Mesothelial cell of epicardium (in vitro differentiated cells): ENCODE measurements at regions not wholly inside any gene's neighbourhood (a gene's known extent, or its start where the extent isn't known, plus 50 kb on each side); places are given as distances from the start of the nearest gene placed in this dataset.

Experiments used
- DNase-seq, 2 experiments: peaks; one replicate each; pipeline ENCODE4 v3.0.0; 2021; ENCODE audit warnings: low spot score in 2 of 2; ENCODE audit not compliant: unreplicated experiment in 2 of 2
- H3K27ac Mint-ChIP-seq: 2 replicates; pipeline ENCODE4 v1.8.0; 2021; ENCODE audit warnings: mixed read lengths
- H3K27me3 Mint-ChIP-seq: 2 replicates; pipeline ENCODE4 v1.8.0; 2021; ENCODE audit warnings: low read depth, mixed read lengths
- H3K36me3 Mint-ChIP-seq: 2 replicates; pipeline ENCODE4 v1.8.0; 2021; ENCODE audit warnings: mixed read lengths
- H3K4me1 Mint-ChIP-seq: 2 replicates; pipeline ENCODE4 v1.8.0; 2021; ENCODE audit warnings: mixed read lengths
- H3K4me3 Mint-ChIP-seq: 2 replicates; pipeline ENCODE4 v1.8.0; 2021; ENCODE audit warnings: mild to moderate bottlenecking, moderate library complexity, mixed read lengths
- H3K9me3 Mint-ChIP-seq: 2 replicates; pipeline ENCODE4 v1.8.0; 2021; ENCODE audit warnings: mixed read lengths
- TF ChIP-seq, protein P1 (sequence below): fragments of 200-600 bp; sonication (generic); IDR thresholded peaks from one replicate; pipeline ENCODE4 v1.5.0; 2021; ENCODE audit warnings: antibody characterized with exemption; ENCODE audit not compliant: unreplicated experiment

DNA sequence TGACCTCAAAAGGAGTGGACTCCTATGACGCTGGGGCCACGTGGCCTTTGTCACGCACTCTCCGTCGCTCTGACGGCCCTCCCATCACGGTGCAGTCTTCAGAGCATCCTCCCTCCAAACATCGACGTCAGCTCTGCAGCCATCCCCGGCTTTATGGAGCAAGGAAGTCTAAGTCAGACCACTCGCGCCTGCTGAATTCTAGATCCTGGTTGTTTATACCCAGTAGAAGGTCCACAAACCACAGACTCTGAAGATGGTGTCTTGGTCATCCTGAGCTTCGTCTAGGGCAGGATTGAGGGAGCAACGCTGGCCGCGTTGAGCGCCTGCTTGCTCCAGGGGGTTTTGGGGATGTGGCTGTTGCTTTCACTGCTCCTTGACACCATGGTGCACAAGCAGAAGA, 228.0 kb upstream of the SALL3 start:
- H3K9me3 Mint-ChIP-seq: no peaks in the 10 kb centered on the region
- no peaks in the 10 kb centered on the region for H3K4me1 Mint-ChIP-seq
- H3K4me3 Mint-ChIP-seq: no peak overlapping the region
- TF ChIP-seq, protein P1, sequence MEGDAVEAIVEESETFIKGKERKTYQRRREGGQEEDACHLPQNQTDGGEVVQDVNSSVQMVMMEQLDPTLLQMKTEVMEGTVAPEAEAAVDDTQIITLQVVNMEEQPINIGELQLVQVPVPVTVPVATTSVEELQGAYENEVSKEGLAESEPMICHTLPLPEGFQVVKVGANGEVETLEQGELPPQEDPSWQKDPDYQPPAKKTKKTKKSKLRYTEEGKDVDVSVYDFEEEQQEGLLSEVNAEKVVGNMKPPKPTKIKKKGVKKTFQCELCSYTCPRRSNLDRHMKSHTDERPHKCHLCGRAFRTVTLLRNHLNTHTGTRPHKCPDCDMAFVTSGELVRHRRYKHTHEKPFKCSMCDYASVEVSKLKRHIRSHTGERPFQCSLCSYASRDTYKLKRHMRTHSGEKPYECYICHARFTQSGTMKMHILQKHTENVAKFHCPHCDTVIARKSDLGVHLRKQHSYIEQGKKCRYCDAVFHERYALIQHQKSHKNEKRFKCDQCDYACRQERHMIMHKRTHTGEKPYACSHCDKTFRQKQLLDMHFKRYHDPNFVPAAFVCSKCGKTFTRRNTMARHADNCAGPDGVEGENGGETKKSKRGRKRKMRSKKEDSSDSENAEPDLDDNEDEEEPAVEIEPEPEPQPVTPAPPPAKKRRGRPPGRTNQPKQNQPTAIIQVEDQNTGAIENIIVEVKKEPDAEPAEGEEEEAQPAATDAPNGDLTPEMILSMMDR: no peak
- no peaks in the 10 kb centered on the region for H3K36me3 Mint-ChIP-seq
- no peak overlapping the region for H3K27ac Mint-ChIP-seq
- H3K27me3 Mint-ChIP-seq: peaks cover 28% of the 10 kb centered on the region
- DNase-seq: no peak

DNA sequence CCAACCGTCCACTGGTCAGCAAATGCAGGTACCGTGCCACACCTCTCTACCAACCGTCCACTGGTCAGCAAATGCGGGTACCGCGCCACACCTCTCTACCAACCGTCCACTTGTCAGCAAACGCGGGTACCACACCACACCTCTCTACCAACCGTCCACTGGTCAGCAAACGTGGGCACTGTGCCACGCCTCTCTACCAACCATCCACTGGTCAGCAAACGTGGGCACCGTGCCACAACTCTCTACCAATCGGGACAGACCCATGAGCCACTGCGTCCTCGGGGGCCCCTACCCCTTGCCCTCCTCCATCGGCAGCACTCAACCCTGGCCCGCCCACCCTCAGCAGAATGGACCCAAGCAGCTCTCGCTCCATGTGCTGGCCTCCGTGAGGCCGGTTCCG, 226.4 kb upstream of the SALL3 start:
- no peak for DNase-seq
- Mint-ChIP-seq H3K9me3 (no peaks in the 10 kb centered on the region), H3K4me3 (no peak overlapping the region), H3K27ac (no peak overlapping the region), H3K4me1 (no peaks in the 10 kb centered on the region), H3K27me3 (peaks cover 22% of the 10 kb centered on the region), H3K36me3 (no peaks in the 10 kb centered on the region)
- TF ChIP-seq, protein P1: no peak

DNA sequence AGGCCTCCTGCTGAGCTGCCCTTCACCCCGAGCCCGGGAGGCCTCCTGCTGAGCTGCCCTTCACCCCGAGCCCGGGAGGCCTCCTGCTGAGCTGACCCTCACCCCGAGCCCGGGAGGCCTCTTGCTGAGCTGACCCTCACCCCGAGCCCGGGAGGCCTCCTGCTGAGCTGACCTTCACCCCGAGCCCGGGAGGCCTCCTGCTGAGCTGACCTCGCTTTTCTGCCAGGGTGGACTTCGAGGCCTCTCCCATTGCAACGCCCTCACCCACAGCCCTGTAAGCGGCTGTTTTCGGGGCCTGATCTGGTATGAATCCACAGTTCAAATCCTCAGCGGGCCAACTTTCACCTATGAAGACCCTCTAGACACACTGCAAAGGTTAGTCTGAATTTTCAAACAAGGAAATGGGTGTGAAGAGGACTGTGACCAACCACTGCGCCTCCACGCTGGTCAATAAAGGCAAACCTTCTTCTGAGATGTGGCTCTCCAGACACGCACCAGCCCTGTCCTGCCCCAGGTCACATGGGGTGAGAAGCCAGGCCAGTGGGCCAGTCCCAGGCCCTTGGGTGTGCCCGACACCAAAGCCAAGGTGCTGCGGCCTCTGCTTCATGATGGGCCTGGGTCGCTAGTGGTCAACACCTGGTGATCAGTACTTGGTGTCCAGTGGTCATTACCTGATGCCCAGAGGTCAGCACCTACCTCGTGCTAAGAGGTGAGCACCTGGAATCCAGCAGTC, 225.1 kb upstream of the SALL3 start:
- Mint-ChIP-seq H3K27ac (no peak overlapping the region), H3K27me3 (peaks cover 20% of the 10 kb centered on the region), H3K4me3 (no peak overlapping the region), H3K9me3 (no peaks in the 10 kb centered on the region), H3K36me3 (no peaks in the 10 kb centered on the region), H3K4me1 (no peaks in the 10 kb centered on the region)
- TF ChIP-seq, protein P1: no peak
- DNase-seq: no peak

DNA sequence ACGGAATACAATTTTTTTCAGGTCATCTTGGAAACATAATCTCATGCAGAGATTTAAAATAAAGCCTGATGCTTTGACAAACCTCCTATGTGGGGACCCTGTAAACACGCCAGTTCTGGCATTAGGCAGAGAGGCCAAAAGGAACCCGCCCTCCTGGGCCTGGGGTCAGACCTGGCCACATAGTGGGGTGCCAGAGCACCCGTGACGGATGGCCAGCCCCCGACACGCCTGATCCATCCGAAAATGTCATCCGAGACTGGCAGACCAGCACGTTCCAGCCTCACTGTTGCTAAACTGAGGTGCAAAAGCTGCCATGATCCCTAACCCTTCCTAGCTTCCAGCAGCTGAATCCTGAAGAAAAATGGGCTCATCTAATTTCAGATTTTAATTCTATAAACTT, 222.6 kb upstream of the SALL3 start:
- no peak overlapping the region for H3K4me3 Mint-ChIP-seq
- H3K36me3 Mint-ChIP-seq: no peaks in the 10 kb centered on the region
- H3K9me3 Mint-ChIP-seq: peaks cover 6% of the 10 kb centered on the region
- no peak overlapping the region for H3K27ac Mint-ChIP-seq
- DNase-seq: no peak
- TF ChIP-seq, protein P1: no peak
- no peaks in the 10 kb centered on the region for H3K4me1 Mint-ChIP-seq
- peaks cover 9% of the 10 kb centered on the region for H3K27me3 Mint-ChIP-seq

DNA sequence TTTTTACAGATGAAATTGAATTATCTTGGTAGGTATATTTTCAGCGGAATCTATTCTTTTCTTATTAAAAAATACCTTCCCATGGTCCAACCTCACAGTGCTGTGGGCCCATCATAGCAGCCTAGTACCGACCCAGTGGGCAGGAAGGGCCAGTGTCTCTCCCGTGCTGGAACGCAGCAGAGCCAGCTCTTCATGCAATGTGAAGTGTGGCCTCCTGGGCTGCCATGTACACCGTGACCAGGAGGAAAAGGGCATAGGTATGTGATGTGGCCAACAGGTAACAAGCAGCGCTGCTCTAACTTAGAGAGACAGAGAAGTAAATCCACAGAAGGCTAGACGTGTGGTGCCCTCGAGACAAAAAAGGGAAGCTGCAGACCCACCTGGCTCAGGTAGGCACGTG, 221.1 kb upstream of the SALL3 start:
- TF ChIP-seq, protein P1: no peak
- Mint-ChIP-seq H3K36me3 (no peaks in the 10 kb centered on the region), H3K4me3 (no peak overlapping the region), H3K27me3 (peaks cover 7% of the 10 kb centered on the region), H3K4me1 (no peaks in the 10 kb centered on the region), H3K9me3 (peaks cover 14% of the 10 kb centered on the region), H3K27ac (no peak overlapping the region)
- DNase-seq: no peak
